NCI-H524 treated with DMSO at 0.1 percent for 48 hours (cell line): ENCODE measurements at regions not wholly inside any gene's neighbourhood (a gene's known extent, or its start where the extent isn't known, plus 50 kb on each side); places are given as distances from the start of the nearest gene placed in this dataset.
"Not testable (repeated sequence)": the region's sequence is repeated elsewhere in the genome, so short reads cannot be mapped to it uniquely, and the experiment has no call there.

Source experiments
- DNase-seq: peaks from one replicate; lab custom pipeline; 2025; lab: John Stamatoyannopoulos, UW

DNA sequence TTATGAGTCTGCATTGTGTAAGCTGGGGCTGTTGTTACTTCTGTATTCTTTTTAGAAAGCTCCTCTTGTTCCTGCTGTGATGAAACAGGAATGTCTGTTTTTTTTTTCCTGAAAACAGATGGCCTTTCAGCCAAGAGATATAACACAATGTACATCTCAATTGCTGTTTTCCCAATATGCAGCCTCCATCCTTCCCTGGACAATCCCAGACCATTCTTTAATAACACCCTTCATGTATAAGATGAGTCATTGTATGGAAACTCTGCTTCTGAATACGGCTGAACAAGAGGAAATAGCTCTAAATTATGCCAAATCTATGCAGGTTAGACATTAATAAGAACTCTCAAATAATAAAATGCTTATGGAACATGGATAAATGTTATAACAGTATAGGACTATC lies 60.2 kb upstream of the LRRC4C start:
- no peak for DNase-seq

DNA sequence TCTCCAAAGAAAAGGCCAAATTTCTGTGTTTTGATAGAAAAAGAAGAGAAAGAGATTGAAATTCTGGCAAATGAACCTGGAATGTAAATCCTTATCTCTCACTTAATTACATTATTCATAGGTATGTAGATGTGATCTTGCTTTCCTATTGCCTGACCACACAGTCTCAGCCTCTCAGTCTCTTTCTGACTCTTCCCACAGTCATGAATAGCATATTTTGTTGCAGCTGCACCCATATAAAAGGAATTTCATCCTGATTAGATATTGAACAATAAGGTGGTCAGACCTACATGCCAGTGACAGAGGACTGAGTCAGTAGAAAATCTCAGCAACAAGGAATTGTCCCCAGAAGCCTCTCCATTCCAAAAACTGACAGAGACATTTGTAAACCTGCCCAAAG lies 62.9 kb upstream of the LRRC4C start:
- DNase-seq: no peak

GRCh38 chr11:41522899-41523672 lies 63.6 kb upstream of the LRRC4C start:
- DNase-seq: no peak

GRCh38 chr11:41527530-41527929 lies 68.1 kb upstream of the LRRC4C start:
- DNase-seq: no peak

GRCh38 chr11:41532413-41532812 lies 73.0 kb upstream of the LRRC4C start:
- no peak for DNase-seq

DNA sequence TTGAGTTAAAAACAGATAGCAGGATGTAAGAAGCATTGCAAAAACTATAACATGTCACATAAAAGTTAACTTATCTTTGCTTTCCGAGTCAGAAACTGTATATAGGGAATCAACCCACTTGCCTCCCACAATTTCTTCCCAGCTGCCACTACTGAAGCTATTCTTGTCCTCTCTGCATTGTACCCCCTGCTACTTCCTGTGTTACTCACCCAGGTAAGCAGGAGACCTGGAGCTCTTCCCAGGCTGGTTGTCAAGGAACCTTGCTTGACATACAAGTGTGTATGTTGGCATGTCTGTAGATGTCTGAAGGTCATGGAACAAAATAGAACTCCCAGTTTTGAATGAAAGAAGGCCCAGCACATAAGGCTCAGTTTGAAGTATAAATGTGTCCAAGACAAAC lies 74.3 kb upstream of the LRRC4C start:
- no peak for DNase-seq

GRCh38 chr11:41534391-41534790 lies 74.9 kb upstream of the LRRC4C start:
- no peak for DNase-seq

- DNase-seq: no peak
Measured at GRCh38 chr11:41534861-41535260, 75.4 kb upstream of the LRRC4C start.

DNA sequence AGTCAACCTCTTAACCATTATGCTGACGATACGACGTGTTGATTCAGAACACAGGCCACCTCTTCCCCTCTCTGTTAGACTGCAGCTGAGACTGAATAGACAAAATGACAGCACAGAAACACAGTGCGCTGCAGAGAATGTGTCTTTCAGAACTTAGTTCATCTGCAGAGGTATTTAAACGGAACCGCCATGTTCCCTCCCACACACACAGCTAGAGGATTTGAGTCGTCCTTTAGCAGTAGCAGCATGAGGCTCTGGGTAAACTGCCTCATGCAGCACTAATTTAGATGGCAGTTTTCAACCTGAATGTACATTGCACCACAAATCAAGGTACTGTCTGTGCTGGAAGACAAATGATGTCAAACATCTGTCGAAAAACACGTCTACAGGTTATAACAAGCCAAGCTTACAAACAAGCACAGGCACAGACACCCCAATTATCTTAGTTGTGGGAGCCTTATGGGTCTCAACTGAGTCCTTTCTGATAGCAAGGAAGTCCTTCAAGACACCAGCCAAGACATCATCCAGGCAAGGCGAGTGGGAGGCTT lies 76.6 kb upstream of the LRRC4C start:
- DNase-seq: no peak

GRCh38 chr11:41544902-41545301 lies 85.5 kb upstream of the LRRC4C start:
- not testable (repeated sequence) for DNase-seq

DNA sequence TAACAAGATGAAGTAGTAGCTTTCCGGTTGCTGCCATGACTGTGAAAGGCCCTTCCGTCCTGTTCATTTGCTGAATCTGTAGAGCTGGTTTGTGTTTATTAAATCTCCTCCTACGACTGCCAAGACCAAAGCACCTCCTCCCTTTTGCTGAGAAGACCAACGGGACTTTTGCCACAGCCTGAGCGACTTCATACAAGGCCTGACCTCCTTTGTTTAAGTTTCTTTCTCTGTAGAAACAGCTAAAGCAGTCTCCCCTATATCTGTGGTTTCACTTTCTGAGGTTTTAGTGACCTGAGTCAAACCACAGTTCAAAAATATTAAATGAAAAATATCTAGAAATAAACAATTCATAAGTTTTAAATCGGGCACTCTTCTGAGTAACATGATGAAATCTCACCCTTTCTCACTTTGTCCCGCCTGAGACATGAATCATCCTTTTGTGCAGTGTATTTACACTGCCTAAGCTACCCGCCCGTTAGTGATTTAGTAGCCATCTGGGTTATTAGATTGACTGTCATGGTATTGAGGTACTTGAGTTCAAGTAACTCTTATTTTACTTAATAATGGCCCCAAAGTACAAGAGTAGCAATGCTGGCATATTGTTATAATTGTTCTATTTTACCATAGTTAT lies 119.1 kb upstream of the LRRC4C start:
- DNase-seq: no peak

GRCh38 chr11:41579546-41579945 lies 120.1 kb upstream of the LRRC4C start:
- DNase-seq: no peak

- DNase-seq: no peak
Measured at GRCh38 chr11:41609511-41609910, 150.1 kb upstream of the LRRC4C start.

GRCh38 chr11:41612415-41612814 lies 153.0 kb upstream of the LRRC4C start:
- no peak for DNase-seq

DNA sequence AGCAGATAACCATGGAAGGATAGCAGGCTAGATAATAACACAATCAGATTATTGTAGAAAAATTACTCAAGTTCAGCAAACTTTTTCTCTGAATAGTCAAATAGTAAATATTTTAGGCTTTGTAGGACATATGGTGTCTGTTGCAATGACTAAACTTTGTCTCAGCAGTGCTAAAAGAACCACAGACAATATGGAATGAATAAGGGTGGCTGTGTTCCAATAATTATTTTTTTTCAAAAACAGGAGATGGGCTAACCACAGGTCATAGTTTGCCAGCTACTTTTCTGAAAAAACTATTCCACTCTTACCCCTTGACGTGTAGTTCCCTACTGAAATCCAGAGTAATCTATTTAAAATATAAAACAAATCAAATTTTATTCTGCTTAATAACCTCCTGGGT lies 153.9 kb upstream of the LRRC4C start:
- DNase-seq: no peak

DNA sequence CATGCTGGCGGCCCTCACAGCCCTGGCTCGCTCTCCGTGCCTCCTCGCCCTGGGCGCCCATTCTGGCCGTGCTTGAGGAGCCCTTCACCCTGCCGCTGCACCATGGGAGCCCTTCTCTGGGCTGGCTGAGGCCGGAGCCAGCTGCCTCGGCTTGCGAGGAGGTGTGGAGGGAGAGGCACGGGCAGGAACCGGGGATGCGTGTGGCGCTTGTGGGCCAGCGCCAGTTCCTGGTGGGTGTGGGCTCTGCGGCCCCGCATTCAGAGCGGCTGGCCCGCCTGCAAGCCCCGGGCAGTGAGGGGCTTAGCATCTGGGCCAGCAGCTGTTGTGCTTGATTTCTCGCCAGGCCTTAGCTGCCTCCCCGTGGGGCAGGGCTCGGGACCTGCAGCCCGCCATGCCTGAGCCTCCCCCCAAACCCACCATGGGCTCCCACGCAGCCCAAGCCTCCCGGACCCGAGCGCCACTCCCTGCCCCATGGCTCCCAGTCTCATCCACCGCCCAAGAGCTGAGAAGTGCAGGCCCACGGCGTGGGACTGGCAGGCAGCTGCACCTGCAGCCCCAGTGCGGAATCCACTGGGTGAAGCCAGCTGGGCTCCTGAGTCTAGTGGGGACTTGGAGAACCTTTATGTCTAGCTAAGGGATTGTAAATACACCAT lies 163.4 kb upstream of the LRRC4C start:
- DNase-seq: no peak

GRCh38 chr11:41659985-41660384 lies 200.5 kb upstream of the LRRC4C start:
- DNase-seq: no peak

GRCh38 chr11:41660585-41660984 lies 201.1 kb upstream of the LRRC4C start:
- no peak for DNase-seq

GRCh38 chr11:41665441-41666360 lies 206.2 kb upstream of the LRRC4C start:
- DNase-seq: no peak

- DNase-seq: no peak
Measured at GRCh38 chr11:41666951-41667653, 207.7 kb upstream of the LRRC4C start.

DNA sequence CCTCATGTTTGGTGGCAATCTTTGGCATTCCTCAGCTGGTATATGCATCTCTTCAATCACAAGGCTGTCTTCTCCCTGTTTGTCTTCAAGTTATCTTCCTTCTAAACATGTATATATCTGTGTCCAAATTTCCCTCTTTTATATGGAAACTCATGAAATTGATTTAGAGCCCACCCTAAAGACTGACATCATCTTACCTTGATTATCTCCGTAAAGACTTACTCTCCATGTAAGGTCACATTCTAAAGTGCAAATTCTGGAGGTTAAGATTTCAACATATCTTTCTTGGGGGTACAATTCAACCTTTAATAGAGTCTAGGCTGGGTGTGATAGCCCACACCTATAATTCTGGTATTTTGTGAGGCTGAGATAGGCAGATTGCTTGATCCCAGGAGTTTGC lies 215.8 kb upstream of the LRRC4C start:
- no peak for DNase-seq
